Left lung (tissue), 4 donors: ENCODE measurements at regions not wholly inside any gene's neighbourhood (a gene's known extent, or its start where the extent isn't known, plus 50 kb on each side); places are given as distances from the start of the nearest gene placed in this dataset.
A peak's percentile ranks its signal among the peaks of the same experiment; 100 is the strongest.

Experiments used
- ATAC-seq: fragments of 200-7000 bp; cut with Tn5 transposase; one replicate; pipeline ENCODE4 v1.9.1; 2020; ENCODE audit warnings: moderate library complexity
- DNase-seq, 4 donors: peaks; one replicate each; pipeline ENCODE4 v3.0.0-alpha.2; 2013 to 2020
- H3K27ac ChIP-seq, 2 donors: fragments of 200-600 bp; sonication (generic) in 1 of 2; one replicate each; pipeline versions ENCODE4 v1.5.0 to v1.8.0; 2020 to 2021
- H3K27me3 ChIP-seq, 2 donors: fragments of 200-600 bp; sonication (generic) in 1 of 2; one replicate each; pipeline versions ENCODE4 v1.5.0 to v1.8.0; 2020 to 2021
- H3K36me3 ChIP-seq, 2 donors: fragments of 200-600 bp; sonication (generic) in 1 of 2; one replicate each; pipeline versions ENCODE4 v1.5.0 to v1.8.0; 2020 to 2021
- H3K4me1 ChIP-seq, 2 donors: fragments of 200-600 bp; one replicate each; pipeline ENCODE4 v1.8.0; 2021
- H3K4me3 ChIP-seq, 2 donors: fragments of 200-600 bp; sonication (generic) in 1 of 2; one replicate each; pipeline versions ENCODE4 v1.5.0 to v1.8.0; 2020 to 2021; ENCODE audit warnings: mild to moderate bottlenecking in 1 of 2
- H3K9me3 ChIP-seq, 2 donors: fragments of 200-600 bp; sonication (generic) in 1 of 2; one replicate each; pipeline versions ENCODE4 v1.5.0 to v1.8.0; 2020 to 2021
- intact Hi-C, 2 donors: fragments of 100-400 bp; cut with DNase I; formaldehyde crosslinking; loops; one replicate each; pipeline versions ENCODE4 v1.11.2 to v1.14.2; 2022
- TF ChIP-seq, protein P1 (sequence below), 2 donors: fragments of 200-600 bp; sonication (generic) in 1 of 2; IDR thresholded peaks; one replicate each; pipeline versions ENCODE4 v1.5.0 to v1.8.0; 2021; ENCODE audit warnings: antibody characterized with exemption in 2 of 2
- donor health status: DM: no; HTN: yes; CAD: no.
- donor health status: DM: no; HTN: no; CAD: no.

- Histone ChIP-seq H3K27me3 (no peaks in the 10 kb centered on the region), H3K4me3 (no peak overlapping the region), H3K4me1 (peaks cover 8 to 9% of the 10 kb centered on the region in 2 donors), H3K9me3 (no peaks in the 10 kb centered on the region), H3K27ac (no peak overlapping the region), H3K36me3 (no peaks in the 10 kb centered on the region)
- DNase-seq (no peak), ATAC-seq (no peak)
- intact Hi-C loops: no loop called here
- TF ChIP-seq, protein P1, sequence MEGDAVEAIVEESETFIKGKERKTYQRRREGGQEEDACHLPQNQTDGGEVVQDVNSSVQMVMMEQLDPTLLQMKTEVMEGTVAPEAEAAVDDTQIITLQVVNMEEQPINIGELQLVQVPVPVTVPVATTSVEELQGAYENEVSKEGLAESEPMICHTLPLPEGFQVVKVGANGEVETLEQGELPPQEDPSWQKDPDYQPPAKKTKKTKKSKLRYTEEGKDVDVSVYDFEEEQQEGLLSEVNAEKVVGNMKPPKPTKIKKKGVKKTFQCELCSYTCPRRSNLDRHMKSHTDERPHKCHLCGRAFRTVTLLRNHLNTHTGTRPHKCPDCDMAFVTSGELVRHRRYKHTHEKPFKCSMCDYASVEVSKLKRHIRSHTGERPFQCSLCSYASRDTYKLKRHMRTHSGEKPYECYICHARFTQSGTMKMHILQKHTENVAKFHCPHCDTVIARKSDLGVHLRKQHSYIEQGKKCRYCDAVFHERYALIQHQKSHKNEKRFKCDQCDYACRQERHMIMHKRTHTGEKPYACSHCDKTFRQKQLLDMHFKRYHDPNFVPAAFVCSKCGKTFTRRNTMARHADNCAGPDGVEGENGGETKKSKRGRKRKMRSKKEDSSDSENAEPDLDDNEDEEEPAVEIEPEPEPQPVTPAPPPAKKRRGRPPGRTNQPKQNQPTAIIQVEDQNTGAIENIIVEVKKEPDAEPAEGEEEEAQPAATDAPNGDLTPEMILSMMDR (IDR thresholded peaks at IDR 0.05): no peak
Measured at GRCh38 chr2:12882393-12882792, 165.7 kb downstream of the TRIB2 start.

DNA sequence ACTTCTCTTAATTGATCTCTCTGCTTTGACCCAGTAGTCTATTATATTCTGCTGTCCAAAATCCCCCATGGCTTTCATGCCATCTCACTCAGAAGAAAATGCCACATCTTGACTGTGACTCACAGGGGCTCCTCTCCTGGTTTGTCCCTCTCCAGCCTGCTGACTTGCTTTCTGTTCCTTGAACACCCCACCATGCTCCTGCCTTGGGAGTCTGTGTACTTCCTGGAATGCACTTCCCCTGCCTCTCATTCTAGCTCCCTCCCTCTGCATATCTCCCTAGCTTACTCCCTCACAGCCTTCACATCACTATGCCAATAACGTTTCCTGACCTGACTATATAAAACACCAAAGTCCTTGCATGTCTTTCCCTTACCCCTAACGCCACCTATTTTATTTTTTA, 167.2 kb downstream of the TRIB2 start:
- no peaks in the 10 kb centered on the region for H3K36me3 ChIP-seq
- peak overlapping the region in 1 of 2 donors; percentile 25 for H3K27ac ChIP-seq

GRCh38 chr2:12884713-12885282, 168.1 kb downstream of the TRIB2 start:
- Histone ChIP-seq H3K27me3 (no peaks in the 10 kb centered on the region), H3K27ac (peak overlapping the region in 1 of 2 donors; percentile 25)
- peak; percentile 56 for ATAC-seq

More for the DNA sequence above, 167.2 kb downstream of the TRIB2 start:
- H3K9me3 ChIP-seq: no peaks in the 10 kb centered on the region
- TF ChIP-seq, protein P1 (IDR thresholded peaks at IDR 0.05): no peak
- intact Hi-C loops: no loop called here
- H3K4me1 ChIP-seq: peaks cover 8 to 9% of the 10 kb centered on the region in 2 donors
- H3K27me3 ChIP-seq: no peaks in the 10 kb centered on the region
- no peak for ATAC-seq
- H3K4me3 ChIP-seq: no peak overlapping the region
- no peak for DNase-seq

GRCh38 chr2:12890066-12890465, 173.3 kb downstream of the TRIB2 start:
- ATAC-seq (no peak), DNase-seq (no peak)
- no peak overlapping the region for H3K4me3 ChIP-seq
- peaks cover 0 to 8% of the 10 kb centered on the region in 2 donors for H3K9me3 ChIP-seq
- no peak overlapping the region for H3K27ac ChIP-seq
- H3K4me1 ChIP-seq: peaks cover 0 to 5% of the 10 kb centered on the region in 2 donors
- intact Hi-C loops: no loop called here
- H3K36me3 ChIP-seq: no peaks in the 10 kb centered on the region
- H3K27me3 ChIP-seq: no peaks in the 10 kb centered on the region
- TF ChIP-seq, protein P1 (IDR thresholded peaks at IDR 0.05): no peak

More at GRCh38 chr2:12884713-12885282, 168.1 kb downstream of the TRIB2 start:
- intact Hi-C loops: no loop called here
- H3K4me3 ChIP-seq: no peak overlapping the region
- peaks cover 8 to 9% of the 10 kb centered on the region in 2 donors for H3K4me1 ChIP-seq
- DNase-seq: peak in 1 of 4 donors; percentile 10
- no peaks in the 10 kb centered on the region for H3K9me3 ChIP-seq
- TF ChIP-seq, protein P1 (IDR thresholded peaks at IDR 0.05): no peak
- no peaks in the 10 kb centered on the region for H3K36me3 ChIP-seq

- Histone ChIP-seq H3K4me1 (peaks cover 0 to under 1% of the 10 kb centered on the region in 2 donors), H3K36me3 (no peaks in the 10 kb centered on the region), H3K4me3 (no peak overlapping the region), H3K9me3 (peaks cover 0 to 8% of the 10 kb centered on the region in 2 donors), H3K27ac (no peak overlapping the region), H3K27me3 (no peaks in the 10 kb centered on the region)
- TF ChIP-seq, protein P1 (IDR thresholded peaks at IDR 0.05): no peak
- intact Hi-C loops: no loop called here
- DNase-seq: no peak
- no peak for ATAC-seq
Measured at GRCh38 chr2:12890481-12890991, 173.8 kb downstream of the TRIB2 start.
